GM18520 (cell line): ENCODE measurements at regions not wholly inside any gene's neighbourhood (a gene's known extent, or its start where the extent isn't known, plus 50 kb on each side); places are given as distances from the start of the nearest gene placed in this dataset.
A peak's percentile ranks its signal among the peaks of the same experiment; 100 is the strongest.
"Not testable (repeated sequence)": the region's sequence is repeated elsewhere in the genome, so short reads cannot be mapped to it uniquely, and the experiment has no call there.

ENCODE experiments used
- ATAC-seq: cut with Tn5 transposase; IDR thresholded peaks from one replicate; pipeline ENCODE4 v1.9.1; 2021; ENCODE audit not compliant: unreplicated experiment

DNA sequence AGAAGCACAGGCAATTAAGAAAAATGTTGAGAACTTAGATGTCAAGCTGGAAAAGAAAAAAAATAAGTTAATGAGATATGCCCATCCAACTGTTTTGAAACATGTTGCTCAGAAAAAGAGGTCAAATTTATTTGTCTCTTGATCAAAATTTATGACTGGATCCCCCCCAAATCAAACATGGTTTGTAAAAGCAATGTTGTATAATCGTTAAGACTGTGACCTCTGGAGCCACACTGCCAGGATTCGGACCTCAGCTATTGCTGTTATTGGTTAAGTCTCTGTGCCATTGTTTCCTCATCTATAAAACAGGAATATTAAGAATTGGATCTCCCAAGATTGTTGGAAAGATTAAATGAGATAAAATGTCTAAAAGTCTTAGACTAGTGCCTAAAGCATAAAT, 51.9 kb upstream of the LRRK2 start:
- no peak for ATAC-seq

GRCh38 chr12:40171501-40171900, 53.3 kb upstream of the LRRK2 start:
- ATAC-seq = no peak

DNA sequence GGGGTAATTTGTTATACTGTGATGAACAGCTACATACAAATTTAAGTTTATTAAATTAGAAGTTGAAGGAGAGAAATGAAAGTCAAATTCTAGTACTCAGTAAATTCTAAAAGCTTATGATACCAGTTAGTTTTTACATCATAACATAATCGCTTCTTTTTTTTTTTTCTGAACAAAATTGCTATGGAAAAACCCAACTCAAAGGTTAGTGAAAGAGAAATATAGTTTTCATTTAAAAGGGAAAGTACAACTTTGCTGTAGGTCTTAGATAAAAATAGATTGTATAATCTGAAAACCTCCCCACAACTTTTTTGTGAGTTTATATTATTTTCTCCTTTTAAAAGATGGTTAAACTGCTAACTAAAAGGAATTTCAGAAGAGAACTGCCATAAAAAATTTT, 53.7 kb upstream of the LRRK2 start:
- ATAC-seq = no peak

DNA sequence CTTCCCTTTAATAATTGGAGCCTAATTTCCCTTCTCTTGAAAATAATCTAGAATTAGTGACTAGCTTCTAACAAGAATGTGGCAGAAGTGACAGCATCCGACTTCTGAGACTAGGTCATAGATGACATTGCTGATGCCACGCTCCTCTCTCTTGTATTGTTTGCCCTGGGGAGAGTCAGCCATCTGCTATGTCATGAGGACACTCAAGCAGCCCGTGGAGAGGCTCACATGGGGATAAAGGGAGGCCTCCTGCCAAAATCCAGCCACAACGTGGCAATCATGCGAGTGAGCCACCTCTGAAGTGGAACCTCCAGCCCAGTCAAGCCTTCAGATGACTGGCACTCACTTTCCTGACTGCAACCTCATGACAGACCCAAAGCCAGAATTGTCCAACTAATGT, 54.2 kb upstream of the LRRK2 start:
- ATAC-seq = no peak

DNA sequence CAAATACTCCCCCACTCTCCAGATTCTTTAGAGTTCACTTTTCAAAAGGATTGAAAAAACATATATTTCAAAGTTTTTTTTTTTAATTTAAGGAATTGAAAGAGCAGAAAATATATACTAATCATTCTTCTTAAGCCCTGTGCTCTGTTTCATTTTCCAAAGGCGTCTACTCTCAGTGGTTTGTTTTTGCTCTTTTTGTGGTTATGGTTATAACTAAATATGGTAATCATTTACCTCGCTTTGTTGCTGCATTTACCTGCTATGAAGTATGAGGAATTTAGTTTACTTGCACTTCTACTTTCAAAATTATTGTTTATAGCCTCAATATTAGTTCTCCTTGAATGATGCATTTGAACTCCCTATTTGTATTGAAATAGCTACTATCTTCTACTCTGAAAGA, 55.9 kb upstream of the LRRK2 start:
- peak; percentile 95 for ATAC-seq

DNA sequence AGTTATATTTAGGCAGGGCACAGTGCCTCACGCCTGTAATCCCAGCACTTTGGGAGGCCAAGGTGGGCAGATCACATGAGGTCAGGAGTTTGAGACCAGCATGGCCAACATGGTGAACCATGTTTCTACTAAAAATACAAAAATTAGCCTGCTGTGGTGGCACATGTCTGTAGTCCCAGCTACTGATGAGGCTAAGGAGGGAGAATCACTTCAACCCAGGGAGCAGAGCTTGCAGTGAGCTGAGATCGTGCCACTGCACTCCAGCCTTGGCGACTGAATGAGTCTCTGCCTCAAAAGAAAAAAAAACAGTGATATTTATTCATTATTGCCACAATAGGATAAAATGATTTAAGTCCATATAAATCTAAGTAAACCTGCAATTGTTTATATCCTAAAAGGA, 56.4 kb upstream of the LRRK2 start:
- not testable (repeated sequence) for ATAC-seq

DNA sequence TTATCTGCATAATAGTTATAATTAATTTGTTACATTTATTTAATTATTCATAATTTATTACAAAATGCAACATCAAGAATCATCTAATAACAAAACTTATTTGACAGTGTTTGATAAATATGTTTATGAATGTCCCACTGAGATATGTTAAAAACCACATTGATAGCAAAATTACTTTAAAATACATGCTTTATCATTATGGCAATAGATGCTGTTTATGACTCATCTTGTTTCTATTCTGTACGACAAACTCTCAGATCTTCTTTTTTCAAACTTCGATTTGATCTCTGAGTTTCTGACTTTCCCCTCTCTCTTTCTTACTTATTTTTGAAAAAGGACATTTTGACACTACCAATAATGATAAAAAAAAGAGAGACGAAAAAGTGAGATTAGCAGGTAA, 56.8 kb upstream of the LRRK2 start:
- ATAC-seq = peak; percentile 52

- no peak for ATAC-seq
Observed at GRCh38 chr12:40165179-40165578, 59.3 kb upstream of the SLC2A13 start.

- ATAC-seq = no peak
Observed at GRCh38 chr12:40164034-40164433, 58.2 kb upstream of the SLC2A13 start.

- ATAC-seq = no peak
Observed at GRCh38 chr12:40162033-40162432, 56.2 kb upstream of the SLC2A13 start.

DNA sequence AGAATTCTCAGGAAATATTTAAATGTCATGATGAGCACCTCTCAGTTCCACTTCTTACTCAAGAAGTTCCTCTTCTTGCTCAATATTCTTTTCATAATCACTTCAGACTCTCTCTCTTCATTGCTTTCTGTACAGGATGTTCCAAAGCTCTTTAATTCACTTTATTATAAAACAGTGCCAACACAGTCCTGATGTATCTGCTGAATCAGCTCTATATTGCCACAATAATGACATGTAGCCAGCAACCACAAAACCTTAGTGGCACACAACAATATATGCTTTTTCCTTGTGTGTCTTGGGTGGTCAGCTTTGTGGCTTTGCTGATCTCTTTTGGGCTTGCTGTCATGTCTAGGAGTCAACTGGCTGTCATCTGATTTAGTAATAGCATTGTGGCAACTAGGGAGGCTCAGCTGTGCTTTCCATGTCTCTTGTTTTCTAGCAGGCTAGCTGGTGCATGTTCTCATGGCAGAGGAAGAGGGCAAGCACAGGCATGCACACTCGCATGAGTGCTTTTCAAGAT, 52.8 kb upstream of the SLC2A13 start:
- peak; percentile 49 for ATAC-seq

GRCh38 chr12:40157336-40157735, 51.5 kb upstream of the SLC2A13 start:
- no peak for ATAC-seq

- no peak for ATAC-seq
Observed at GRCh38 chr12:40156021-40156764, 50.3 kb upstream of the SLC2A13 start.
